SK-N-SH (cell line): ENCODE measurements at regions not wholly inside any gene's neighbourhood (a gene's known extent, or its start where the extent isn't known, plus 50 kb on each side); places are given as distances from the start of the nearest gene placed in this dataset.

Experiments used
- CTCF ChIA-PET: fragments of 300-600, 350-600 bp; formaldehyde crosslinking; extraction: SDS; loops from one replicate; lab custom pipeline; 2021; lab: Yijun Ruan, JAX
- POLR2A ChIA-PET: fragments of 350-600 bp; sonication (Branson Sonifier 250); formaldehyde crosslinking; extraction: SDS; loops from one replicate; lab custom pipeline; 2020; ENCODE audit warnings: antibody characterized with exemption, inconsistent platforms; lab: Yijun Ruan, JAX
- DNase-seq: peaks from one replicate; pipeline ENCODE4 v3.0.0; 2012
- H2AFZ ChIP-seq: fragments of 200-600 bp; sonication (generic); 2 replicates; pipeline ENCODE4 v1.8.1; 2016; ENCODE audit warnings: antibody characterized with exemption, mild to moderate bottlenecking, low read depth
- H3F3A ChIP-seq: fragments of 200-600 bp; sonication (generic); replicated peaks from 2 replicates; pipeline ENCODE3; 2016; ENCODE audit warnings: antibody characterized with exemption, mild to moderate bottlenecking; ENCODE audit not compliant: insufficient read depth
- H3K27ac ChIP-seq, 2 experiments: fragments of 200-500 bp in 1 of 2; fragments of 200-600 bp in 1 of 2; sonication (Bioruptor generic) in 1 of 2; sonication (generic), shearing (Covaris generic) in 1 of 2; 2 replicates each; pipeline versions ENCODE4 v1.5.1 to v1.6.1; 2014 to 2016; ENCODE audit warnings: low read depth in 2 of 2, inconsistent platforms in 1 of 2, low read length in 1 of 2, mild to moderate bottlenecking in 1 of 2, mixed read lengths in 1 of 2
- H3K27me3 ChIP-seq: fragments of 200-600 bp; sonication (generic), shearing (Covaris generic); 2 replicates; pipeline ENCODE4 v1.6.1; 2016; ENCODE audit warnings: mixed run types; ENCODE audit not compliant: insufficient read depth
- H3K36me3 ChIP-seq, 2 experiments: fragments of 200-500 bp in 1 of 2; fragments of 200-600 bp in 1 of 2; sonication (Bioruptor generic) in 1 of 2; sonication (generic) in 1 of 2; replicated peaks in 1 of 2; 2 replicates each; pipeline versions ENCODE3 to v1.5.1; 2014 to 2016; ENCODE audit warnings: low read length in 1 of 2, mild to moderate bottlenecking in 1 of 2; ENCODE audit not compliant: insufficient read depth in 2 of 2, control insufficient read depth in 1 of 2
- H3K4me1 ChIP-seq, 2 experiments: fragments of 200-500 bp in 1 of 2; fragments of 200-600 bp in 1 of 2; sonication (Bioruptor generic) in 1 of 2; sonication (generic), shearing (Covaris generic) in 1 of 2; 2 replicates each; pipeline versions ENCODE4 v1.5.1 to v1.6.1; 2014 to 2016; ENCODE audit warnings: low read depth in 1 of 2, low read length in 1 of 2, mixed run types in 1 of 2; ENCODE audit not compliant: insufficient read depth in 2 of 2, control insufficient read depth in 1 of 2
- H3K4me2 ChIP-seq: fragments of 200-600 bp; sonication (generic), shearing (Covaris generic); 2 replicates; pipeline ENCODE4 v1.6.1; 2017; ENCODE audit warnings: mixed run types
- H3K4me3 ChIP-seq, 2 experiments: fragments of 200-500 bp in 1 of 2; fragments of 200-600 bp in 1 of 2; sonication (Bioruptor generic) in 1 of 2; sonication (generic), shearing (Covaris generic) in 1 of 2; 2 replicates each; pipeline versions ENCODE4 v1.5.1 to v1.8.1; 2014 to 2016; ENCODE audit warnings: low read depth in 2 of 2, inconsistent platforms in 1 of 2, low read length in 1 of 2, mild to moderate bottlenecking in 1 of 2, mixed read lengths in 1 of 2, moderate library complexity in 1 of 2
- H3K79me2 ChIP-seq: fragments of 200-600 bp; sonication (generic); 2 replicates; pipeline ENCODE4 v1.8.1; 2017; ENCODE audit warnings: mild to moderate bottlenecking; ENCODE audit not compliant: insufficient read depth
- H3K9ac ChIP-seq: fragments of 200-600 bp; sonication (generic); 2 replicates; pipeline ENCODE4 v1.6.1; 2017; ENCODE audit warnings: mixed run types
- H3K9me2 ChIP-seq: fragments of 200-600 bp; sonication (generic); 2 replicates; pipeline ENCODE4 v1.6.1; 2017; ENCODE audit warnings: mixed run types
- H3K9me3 ChIP-seq: fragments of 200-600 bp; sonication (generic); 2 replicates; pipeline ENCODE4 v1.6.1; 2017; ENCODE audit warnings: mixed run types, mild to moderate bottlenecking, moderate library complexity
- H4K20me1 ChIP-seq: fragments of 200-600 bp; sonication (generic); 2 replicates; pipeline ENCODE4 v1.6.1; 2017; ENCODE audit warnings: mild to moderate bottlenecking, mixed run types; ENCODE audit not compliant: insufficient read depth
- CHD2 ChIP-seq: fragments of 150-350 bp; IDR thresholded peaks from 2 replicates; pipeline ENCODE4 v1.6.1; 2018; ENCODE audit warnings: low read length; ENCODE audit not compliant: partially characterized antibody
- ELF1 ChIP-seq: IDR thresholded peaks from 2 replicates; pipeline ENCODE4 v1.4.0; 2012
- EP300 ChIP-seq, 2 experiments: IDR thresholded peaks; 2 replicates each; pipeline versions ENCODE4 v1.4.0 to v1.6.1; 2012; ENCODE audit warnings: borderline replicate concordance in 1 of 2, low read depth in 1 of 2, low read length in 1 of 2
- EZH2phosphoT487 ChIP-seq: fragments of 200-600 bp; sonication (generic); IDR thresholded peaks from 2 replicates; pipeline ENCODE4 v1.6.1; 2017; ENCODE audit warnings: low read depth, mixed run types, mild to moderate bottlenecking, antibody characterized with exemption, moderate library complexity, borderline replicate concordance
- FOSL2 ChIP-seq: IDR thresholded peaks from 2 replicates; pipeline ENCODE4 v1.4.0; 2012; ENCODE audit warnings: low read depth, mild to moderate bottlenecking, moderate library complexity, borderline replicate concordance
- FOXM1 ChIP-seq: IDR thresholded peaks from 2 replicates; pipeline ENCODE4 v1.4.0; 2012; ENCODE audit warnings: low read depth, mild to moderate bottlenecking
- GABPA ChIP-seq: IDR thresholded peaks from 2 replicates; pipeline ENCODE4 v1.4.0; 2012; ENCODE audit warnings: low read depth, mild to moderate bottlenecking
- IRF3 ChIP-seq: fragments of 150-350 bp; IDR thresholded peaks from 2 replicates; pipeline ENCODE4 v1.6.1; 2016; ENCODE audit warnings: mild to moderate bottlenecking, low read depth, low read length
- MAX ChIP-seq: IDR thresholded peaks from 2 replicates; pipeline ENCODE4 v1.4.0; 2012; ENCODE audit warnings: low read depth
- NFIC ChIP-seq: IDR thresholded peaks from 2 replicates; pipeline ENCODE4 v1.4.0; 2012; ENCODE audit warnings: borderline replicate concordance
- NRF1 ChIP-seq: IDR thresholded peaks from 2 replicates; pipeline ENCODE4 v1.6.1; 2012; ENCODE audit warnings: low read depth, mild to moderate bottlenecking, low read length
- RCOR1 ChIP-seq: fragments of 150-350 bp; IDR thresholded peaks from 2 replicates; pipeline ENCODE4 v1.6.1; 2017; ENCODE audit warnings: antibody characterized with exemption, low read length
- RFX5 ChIP-seq: IDR thresholded peaks from 2 replicates; pipeline ENCODE4 v1.6.1; 2012; ENCODE audit warnings: mild to moderate bottlenecking, improper control_type of control experiment, low read length
- SIN3A ChIP-seq: IDR thresholded peaks from 2 replicates; pipeline ENCODE4 v1.6.1; 2012; ENCODE audit warnings: low read depth, mild to moderate bottlenecking, low read length, moderate library complexity, borderline replicate concordance
- SMC3 ChIP-seq: IDR thresholded peaks from 2 replicates; pipeline ENCODE4 v1.6.1; 2012; ENCODE audit warnings: low read depth, low read length, improper control_type of control experiment
- TEAD4 ChIP-seq: IDR thresholded peaks from 2 replicates; pipeline ENCODE4 v1.4.0; 2012; ENCODE audit warnings: mild to moderate bottlenecking, borderline replicate concordance; ENCODE audit not compliant: insufficient read depth
- USF1 ChIP-seq: IDR thresholded peaks from 2 replicates; pipeline ENCODE4 v1.4.0; 2012; ENCODE audit warnings: low read depth, borderline replicate concordance
- YY1 ChIP-seq: IDR thresholded peaks from 2 replicates; pipeline ENCODE4 v1.4.0; 2012; ENCODE audit warnings: low read depth, mild to moderate bottlenecking
- WGBS: methylation state at CpG from one replicate; pipeline ENCODE4 v1.1.6; 2017; ENCODE audit warnings: low lambda C conversion rate; 5-methylcytosine and 5-hydroxymethylcytosine counted together
- TF ChIP-seq, protein P1 (sequence below): IDR thresholded peaks from 2 replicates; pipeline ENCODE4 v1.6.1; 2012; ENCODE audit warnings: mild to moderate bottlenecking, low read depth, low read length, moderate library complexity

DNA sequence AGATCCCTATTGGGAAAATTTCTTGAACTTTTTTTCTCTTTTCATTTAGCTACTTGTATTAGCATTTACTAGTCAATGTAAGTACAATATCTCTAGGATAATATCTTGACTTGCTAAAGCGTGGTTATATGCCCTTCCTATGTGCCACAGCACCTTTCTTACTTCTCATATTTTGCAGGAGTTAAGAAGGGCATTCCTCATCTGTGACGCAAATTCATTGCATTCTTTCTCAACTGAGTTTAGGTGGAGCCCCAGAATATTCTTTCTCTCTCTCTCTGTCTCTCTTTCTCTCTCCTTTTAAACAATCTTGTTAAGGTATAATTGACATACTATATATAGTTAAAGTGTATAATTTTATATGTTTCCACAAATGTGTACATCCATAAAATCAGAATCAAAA lies 266.1 kb downstream of the RAB38 start:
- H3K27me3 ChIP-seq = no peaks in the 10 kb centered on the region
- H3K9me2 ChIP-seq = no peaks in the 10 kb centered on the region
- no peaks in the 10 kb centered on the region for H4K20me1 ChIP-seq
- WGBS = 2% methylated on average over 2 of the region's 2 CpGs
- H3K9me3 ChIP-seq = no peaks in the 10 kb centered on the region
- H3K4me3 ChIP-seq = no peak overlapping the region
- no peak overlapping the region for H3K9ac ChIP-seq
- no peaks in the 10 kb centered on the region for H3K36me3 ChIP-seq
- no peaks in the 10 kb centered on the region for H3K4me1 ChIP-seq
- no peak for TF ChIP-seq ELF1
- no peak for TF ChIP-seq EZH2phosphoT487
- TF ChIP-seq SIN3A = no peak
- no peak for TF ChIP-seq TEAD4
- no peak for TF ChIP-seq NFIC
- TF ChIP-seq CHD2 = no peak
- TF ChIP-seq FOSL2 = no peak
- TF ChIP-seq IRF3 = no peak
- no peak for TF ChIP-seq EP300 (IDR thresholded peaks at IDR 0.05; ENCODE audit: borderline replicate concordance in 1 of 2, low read depth in 1 of 2, low read length in 1 of 2)
- no peak for TF ChIP-seq YY1
- no peak for TF ChIP-seq RCOR1
- TF ChIP-seq GABPA = no peak
- no peak for TF ChIP-seq USF1
- TF ChIP-seq RFX5 = no peak
- TF ChIP-seq MAX = no peak
- no peak for TF ChIP-seq NRF1
- no peak for TF ChIP-seq SMC3
- no peak for TF ChIP-seq FOXM1
- TF ChIP-seq, protein P1, sequence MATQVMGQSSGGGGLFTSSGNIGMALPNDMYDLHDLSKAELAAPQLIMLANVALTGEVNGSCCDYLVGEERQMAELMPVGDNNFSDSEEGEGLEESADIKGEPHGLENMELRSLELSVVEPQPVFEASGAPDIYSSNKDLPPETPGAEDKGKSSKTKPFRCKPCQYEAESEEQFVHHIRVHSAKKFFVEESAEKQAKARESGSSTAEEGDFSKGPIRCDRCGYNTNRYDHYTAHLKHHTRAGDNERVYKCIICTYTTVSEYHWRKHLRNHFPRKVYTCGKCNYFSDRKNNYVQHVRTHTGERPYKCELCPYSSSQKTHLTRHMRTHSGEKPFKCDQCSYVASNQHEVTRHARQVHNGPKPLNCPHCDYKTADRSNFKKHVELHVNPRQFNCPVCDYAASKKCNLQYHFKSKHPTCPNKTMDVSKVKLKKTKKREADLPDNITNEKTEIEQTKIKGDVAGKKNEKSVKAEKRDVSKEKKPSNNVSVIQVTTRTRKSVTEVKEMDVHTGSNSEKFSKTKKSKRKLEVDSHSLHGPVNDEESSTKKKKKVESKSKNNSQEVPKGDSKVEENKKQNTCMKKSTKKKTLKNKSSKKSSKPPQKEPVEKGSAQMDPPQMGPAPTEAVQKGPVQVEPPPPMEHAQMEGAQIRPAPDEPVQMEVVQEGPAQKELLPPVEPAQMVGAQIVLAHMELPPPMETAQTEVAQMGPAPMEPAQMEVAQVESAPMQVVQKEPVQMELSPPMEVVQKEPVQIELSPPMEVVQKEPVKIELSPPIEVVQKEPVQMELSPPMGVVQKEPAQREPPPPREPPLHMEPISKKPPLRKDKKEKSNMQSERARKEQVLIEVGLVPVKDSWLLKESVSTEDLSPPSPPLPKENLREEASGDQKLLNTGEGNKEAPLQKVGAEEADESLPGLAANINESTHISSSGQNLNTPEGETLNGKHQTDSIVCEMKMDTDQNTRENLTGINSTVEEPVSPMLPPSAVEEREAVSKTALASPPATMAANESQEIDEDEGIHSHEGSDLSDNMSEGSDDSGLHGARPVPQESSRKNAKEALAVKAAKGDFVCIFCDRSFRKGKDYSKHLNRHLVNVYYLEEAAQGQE = no peak
- H3F3A ChIP-seq = no peaks in the 10 kb centered on the region
- no peak for DNase-seq
- no peaks in the 10 kb centered on the region for H3K79me2 ChIP-seq
- no peak overlapping the region for H3K27ac ChIP-seq
- no peak overlapping the region for H3K4me2 ChIP-seq
- POLR2A ChIA-PET = no interaction called here
- no peak overlapping the region for H2AFZ ChIP-seq
- CTCF ChIA-PET = no interaction called here
